ENCODE measurements at regions not wholly inside any gene's neighbourhood (a gene's known extent, or its start where the extent isn't known, plus 50 kb on each side); places are given as distances from the start of the nearest gene placed in this dataset.

GRCh38 chr9:88767504-88767790 is 223.8 kb upstream of the S1PR3 start:
- Mint-ChIP-seq H3K9me3 (ENCODE audit: unreplicated experiment) (no peaks in the 10 kb centered on the region), H3K4me1 (ENCODE audit: insufficient read depth, unreplicated experiment) (peaks cover 28% of the 10 kb centered on the region), H3K27me3 (ENCODE audit: insufficient read depth, unreplicated experiment) (no peaks in the 10 kb centered on the region), H3K27ac (ENCODE audit: low read depth, unreplicated experiment) (peak overlapping the region; percentile 87), H3K4me3 (ENCODE audit: unreplicated experiment) (no peak overlapping the region), H3K36me3 (ENCODE audit: insufficient read depth, unreplicated experiment) (no peaks in the 10 kb centered on the region)
- no TSS peak for BruUV-seq (replicated peaks)
- TF ChIP-seq CTCF (IDR thresholded peaks at IDR 0.05; ENCODE audit: unreplicated experiment) = no peak
- intact Hi-C loops (cut with micrococcal nuclease) = no loop called here
- POLR2A ChIA-PET = interaction anchor here (0.7 to 1.0 kb wide), 2 partner anchors 10 to 11 kb away, joined by 3 to 6 read pairs; no protein-coding TSS in a partner anchor
- CTCF ChIA-PET = no interaction called here
- peak; percentile 57 for DNase-seq (ENCODE audit: unreplicated experiment)

GRCh38 chr9:88772575-88772974 is 218.7 kb upstream of the S1PR3 start:
- intact Hi-C loops (cut with micrococcal nuclease) = no loop called here
- H3K9me3 Mint-ChIP-seq (ENCODE audit: unreplicated experiment) = no peaks in the 10 kb centered on the region
- H3K4me1 Mint-ChIP-seq (ENCODE audit: insufficient read depth, unreplicated experiment) = peaks cover 58% of the 10 kb centered on the region
- POLR2A ChIA-PET = no interaction called here
- peak overlapping the region; percentile 59 for H3K27ac Mint-ChIP-seq (ENCODE audit: low read depth, unreplicated experiment)
- TF ChIP-seq CTCF (IDR thresholded peaks at IDR 0.05; ENCODE audit: unreplicated experiment) = no peak
- CTCF ChIA-PET = no interaction called here
- no TSS peak for BruUV-seq (replicated peaks)
- DNase-seq (ENCODE audit: unreplicated experiment) = no peak
- no peaks in the 10 kb centered on the region for H3K27me3 Mint-ChIP-seq (ENCODE audit: insufficient read depth, unreplicated experiment)
- no peaks in the 10 kb centered on the region for H3K36me3 Mint-ChIP-seq (ENCODE audit: insufficient read depth, unreplicated experiment)
- no peak overlapping the region for H3K4me3 Mint-ChIP-seq (ENCODE audit: unreplicated experiment)

GRCh38 chr9:88773126-88773525 is 218.1 kb upstream of the S1PR3 start:
- ChIA-PET POLR2A (no interaction called here), CTCF (no interaction called here)
- Mint-ChIP-seq H3K27me3 (ENCODE audit: insufficient read depth, unreplicated experiment) (no peaks in the 10 kb centered on the region), H3K4me1 (ENCODE audit: insufficient read depth, unreplicated experiment) (peaks cover 56% of the 10 kb centered on the region), H3K27ac (ENCODE audit: low read depth, unreplicated experiment) (peak overlapping the region; percentile 59), H3K4me3 (ENCODE audit: unreplicated experiment) (no peak overlapping the region), H3K9me3 (ENCODE audit: unreplicated experiment) (no peaks in the 10 kb centered on the region), H3K36me3 (ENCODE audit: insufficient read depth, unreplicated experiment) (no peaks in the 10 kb centered on the region)
- no peak for DNase-seq (ENCODE audit: unreplicated experiment)
- no peak for TF ChIP-seq CTCF (IDR thresholded peaks at IDR 0.05; ENCODE audit: unreplicated experiment)
- BruUV-seq (replicated peaks) = no TSS peak
- intact Hi-C loops (cut with micrococcal nuclease) = no loop called here

- peaks cover 53% of the 10 kb centered on the region for H3K4me1 Mint-ChIP-seq (ENCODE audit: insufficient read depth, unreplicated experiment)
- intact Hi-C loops (cut with micrococcal nuclease) = no loop called here
- ChIA-PET CTCF (interaction anchor here (1.9 kb wide), 1 partner anchor 13 kb away, joined by 4 read pairs; no protein-coding TSS in a partner anchor), POLR2A (no interaction called here)
- no peak overlapping the region for H3K4me3 Mint-ChIP-seq (ENCODE audit: unreplicated experiment)
- peak; percentile 54 for DNase-seq (ENCODE audit: unreplicated experiment)
- no peaks in the 10 kb centered on the region for H3K27me3 Mint-ChIP-seq (ENCODE audit: insufficient read depth, unreplicated experiment)
- no peak for TF ChIP-seq CTCF (IDR thresholded peaks at IDR 0.05; ENCODE audit: unreplicated experiment)
- H3K9me3 Mint-ChIP-seq (ENCODE audit: unreplicated experiment) = no peaks in the 10 kb centered on the region
- no TSS peak for BruUV-seq (replicated peaks)
- H3K27ac Mint-ChIP-seq (ENCODE audit: low read depth, unreplicated experiment) = peak overlapping the region; percentile 59
- no peaks in the 10 kb centered on the region for H3K36me3 Mint-ChIP-seq (ENCODE audit: insufficient read depth, unreplicated experiment)
These were observed 217.5 kb upstream of the S1PR3 start for GRCh38 chr9:88773627-88774244.
